ENCODE measurements at regions not wholly inside any gene's neighbourhood (a gene's known extent, or its start where the extent isn't known, plus 50 kb on each side); places are given as distances from the start of the nearest gene placed in this dataset.

DNA sequence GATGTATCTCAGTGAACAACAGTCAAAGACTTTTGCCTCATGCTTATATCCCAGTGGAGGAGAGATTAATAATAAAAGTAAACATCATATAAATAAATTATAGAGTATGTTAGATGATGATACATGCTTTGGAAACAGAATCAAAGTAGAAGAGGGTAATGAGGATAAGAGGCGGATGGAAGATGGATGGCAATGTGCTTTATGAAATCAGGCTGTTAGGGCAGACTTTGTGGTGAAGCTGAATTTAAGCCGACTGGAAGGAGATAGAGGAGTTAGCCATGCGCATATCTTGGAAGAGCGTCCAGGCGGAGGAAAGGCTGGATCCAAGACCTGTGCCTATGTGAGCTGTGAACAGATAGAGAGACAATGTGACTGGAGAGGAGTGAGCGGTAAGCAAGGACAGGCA is 74.9 kb upstream of the GUCY1A1 start:
- no peak for TF ChIP-seq CHD1 (IDR thresholded peaks at IDR 0.05; ENCODE audit: low read length)
- TF ChIP-seq, protein P1, sequence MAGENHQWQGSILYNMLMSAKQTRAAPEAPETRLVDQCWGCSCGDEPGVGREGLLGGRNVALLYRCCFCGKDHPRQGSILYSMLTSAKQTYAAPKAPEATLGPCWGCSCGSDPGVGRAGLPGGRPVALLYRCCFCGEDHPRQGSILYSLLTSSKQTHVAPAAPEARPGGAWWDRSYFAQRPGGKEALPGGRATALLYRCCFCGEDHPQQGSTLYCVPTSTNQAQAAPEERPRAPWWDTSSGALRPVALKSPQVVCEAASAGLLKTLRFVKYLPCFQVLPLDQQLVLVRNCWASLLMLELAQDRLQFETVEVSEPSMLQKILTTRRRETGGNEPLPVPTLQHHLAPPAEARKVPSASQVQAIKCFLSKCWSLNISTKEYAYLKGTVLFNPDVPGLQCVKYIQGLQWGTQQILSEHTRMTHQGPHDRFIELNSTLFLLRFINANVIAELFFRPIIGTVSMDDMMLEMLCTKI (IDR thresholded peaks at IDR 0.05; ENCODE audit: partially characterized antibody) = no peak
- TF ChIP-seq, protein P2, sequence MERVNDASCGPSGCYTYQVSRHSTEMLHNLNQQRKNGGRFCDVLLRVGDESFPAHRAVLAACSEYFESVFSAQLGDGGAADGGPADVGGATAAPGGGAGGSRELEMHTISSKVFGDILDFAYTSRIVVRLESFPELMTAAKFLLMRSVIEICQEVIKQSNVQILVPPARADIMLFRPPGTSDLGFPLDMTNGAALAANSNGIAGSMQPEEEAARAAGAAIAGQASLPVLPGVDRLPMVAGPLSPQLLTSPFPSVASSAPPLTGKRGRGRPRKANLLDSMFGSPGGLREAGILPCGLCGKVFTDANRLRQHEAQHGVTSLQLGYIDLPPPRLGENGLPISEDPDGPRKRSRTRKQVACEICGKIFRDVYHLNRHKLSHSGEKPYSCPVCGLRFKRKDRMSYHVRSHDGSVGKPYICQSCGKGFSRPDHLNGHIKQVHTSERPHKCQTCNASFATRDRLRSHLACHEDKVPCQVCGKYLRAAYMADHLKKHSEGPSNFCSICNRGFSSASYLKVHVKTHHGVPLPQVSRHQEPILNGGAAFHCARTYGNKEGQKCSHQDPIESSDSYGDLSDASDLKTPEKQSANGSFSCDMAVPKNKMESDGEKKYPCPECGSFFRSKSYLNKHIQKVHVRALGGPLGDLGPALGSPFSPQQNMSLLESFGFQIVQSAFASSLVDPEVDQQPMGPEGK (CRISPR knock-in tag; IDR thresholded peaks at IDR 0.05; ENCODE audit: borderline replicate concordance) = no peak
- no peak for TF ChIP-seq ZNF184 (CRISPR knock-in tag; IDR thresholded peaks at IDR 0.05)

All from K562 (cell line).